Omental fat pad (tissue), 3 donors: ENCODE measurements at regions not wholly inside any gene's neighbourhood (a gene's known extent, or its start where the extent isn't known, plus 50 kb on each side); places are given as distances from the start of the nearest gene placed in this dataset.

Experiments used
- ATAC-seq: fragments of 150-250 bp; one replicate; pipeline ENCODE4 v1.9.1; 2016; ENCODE audit warnings: mild to moderate bottlenecking, moderate library complexity; ENCODE audit not compliant: low FRiP score
- DNase-seq: peaks from one replicate; pipeline ENCODE4 v3.0.0-alpha.2; 2019; ENCODE audit warnings: low spot score
- TF ChIP-seq, protein P1 (sequence below), 3 donors: fragments of 450-650 bp; IDR thresholded peaks; one replicate each; pipeline ENCODE4 v1.5.1; 2016 to 2017; ENCODE audit warnings: antibody characterized with exemption in 3 of 3, mild to moderate bottlenecking in 3 of 3, moderate library complexity in 2 of 3

- DNase-seq, result no peak
- ATAC-seq, result no peak
- TF ChIP-seq, protein P1, sequence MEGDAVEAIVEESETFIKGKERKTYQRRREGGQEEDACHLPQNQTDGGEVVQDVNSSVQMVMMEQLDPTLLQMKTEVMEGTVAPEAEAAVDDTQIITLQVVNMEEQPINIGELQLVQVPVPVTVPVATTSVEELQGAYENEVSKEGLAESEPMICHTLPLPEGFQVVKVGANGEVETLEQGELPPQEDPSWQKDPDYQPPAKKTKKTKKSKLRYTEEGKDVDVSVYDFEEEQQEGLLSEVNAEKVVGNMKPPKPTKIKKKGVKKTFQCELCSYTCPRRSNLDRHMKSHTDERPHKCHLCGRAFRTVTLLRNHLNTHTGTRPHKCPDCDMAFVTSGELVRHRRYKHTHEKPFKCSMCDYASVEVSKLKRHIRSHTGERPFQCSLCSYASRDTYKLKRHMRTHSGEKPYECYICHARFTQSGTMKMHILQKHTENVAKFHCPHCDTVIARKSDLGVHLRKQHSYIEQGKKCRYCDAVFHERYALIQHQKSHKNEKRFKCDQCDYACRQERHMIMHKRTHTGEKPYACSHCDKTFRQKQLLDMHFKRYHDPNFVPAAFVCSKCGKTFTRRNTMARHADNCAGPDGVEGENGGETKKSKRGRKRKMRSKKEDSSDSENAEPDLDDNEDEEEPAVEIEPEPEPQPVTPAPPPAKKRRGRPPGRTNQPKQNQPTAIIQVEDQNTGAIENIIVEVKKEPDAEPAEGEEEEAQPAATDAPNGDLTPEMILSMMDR (IDR thresholded peaks at IDR 0.05), result no peak
Measured at GRCh38 chr1:164361927-164362326, 197.1 kb upstream of the PBX1 start.

DNA sequence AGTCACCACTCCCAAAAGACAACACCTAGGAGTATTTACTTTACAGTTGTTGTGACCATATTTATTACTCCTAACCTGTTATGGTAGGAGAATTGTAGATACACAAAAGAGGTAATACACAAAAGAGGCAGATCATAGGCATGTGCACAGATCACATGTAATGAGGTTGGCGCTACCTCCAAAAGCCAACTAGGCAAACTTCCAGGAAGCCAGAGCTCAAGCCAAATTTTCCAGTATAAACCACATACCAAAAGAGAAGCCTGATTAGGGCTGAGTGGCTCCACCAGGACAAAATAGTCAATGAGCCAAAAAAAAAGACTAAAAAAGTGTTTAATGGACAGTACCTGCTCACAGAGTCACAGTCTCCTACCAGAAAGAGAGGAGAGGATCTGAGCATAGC lies 195.0 kb upstream of the PBX1 start:
- no peak for ATAC-seq
- DNase-seq, result no peak
- TF ChIP-seq, protein P1 (IDR thresholded peaks at IDR 0.05), result no peak

- TF ChIP-seq, protein P1 (IDR thresholded peaks at IDR 0.05), result no peak
- ATAC-seq (no peak), DNase-seq (no peak)
Measured at GRCh38 chr1:164366014-164366413, 193.0 kb upstream of the PBX1 start.

DNA sequence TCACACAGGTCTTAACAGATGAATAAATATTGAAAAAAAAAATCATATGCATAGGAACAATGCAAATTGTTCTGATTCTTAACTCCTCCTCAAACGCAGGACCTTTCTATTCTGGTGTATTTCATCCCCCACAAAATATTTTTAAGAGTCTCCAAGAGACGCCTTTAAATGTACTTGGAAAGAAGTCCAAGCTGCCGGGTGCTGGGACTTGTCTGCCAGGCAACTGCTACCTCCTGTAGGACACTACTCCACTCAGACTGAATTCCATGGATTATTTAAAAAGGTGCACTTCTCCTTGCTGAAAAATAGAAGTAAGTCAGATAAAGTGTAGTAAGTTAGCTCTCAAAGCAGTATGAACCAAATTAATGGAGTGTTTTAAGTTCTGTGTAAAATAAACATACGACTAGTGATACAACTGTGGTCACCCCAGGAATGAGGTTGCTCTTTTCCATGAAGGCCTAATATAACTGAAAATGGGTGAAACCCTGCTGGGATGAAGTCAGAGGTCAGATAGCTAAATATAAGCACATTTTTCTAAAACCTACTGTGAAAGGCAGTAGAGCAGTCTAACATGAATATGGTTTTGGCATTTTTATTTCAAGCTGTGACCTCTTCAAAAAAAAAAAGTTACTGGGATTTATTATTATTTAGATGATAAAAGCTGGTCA lies 189.2 kb upstream of the PBX1 start:
- TF ChIP-seq, protein P1 (IDR thresholded peaks at IDR 0.05), result no peak
- ATAC-seq, result no peak
- DNase-seq, result no peak

- TF ChIP-seq, protein P1 (IDR thresholded peaks at IDR 0.05), result no peak
- ATAC-seq, result no peak
- no peak for DNase-seq
Measured at GRCh38 chr1:164380893-164381292, 178.1 kb upstream of the PBX1 start.

GRCh38 chr1:164382384-164382783 lies 176.6 kb upstream of the PBX1 start:
- TF ChIP-seq, protein P1 (IDR thresholded peaks at IDR 0.05), result no peak
- DNase-seq (no peak), ATAC-seq (no peak)

- no peak for DNase-seq
- no peak for ATAC-seq
- TF ChIP-seq, protein P1 (IDR thresholded peaks at IDR 0.05), result no peak
Measured at GRCh38 chr1:164384262-164384661, 174.7 kb upstream of the PBX1 start.
